Esophagus mucosa (tissue), 1 donor: ENCODE measurements at regions not wholly inside any gene's neighbourhood (a gene's known extent, or its start where the extent isn't known, plus 50 kb on each side); places are given as distances from the start of the nearest gene placed in this dataset.

Experiments used
- ATAC-seq: fragments of 200-7000 bp; cut with Tn5 transposase; one replicate; pipeline ENCODE4 v1.9.1; 2020
- donor health status: DM: yes; HTN: yes; CAD: no.

- no peak for ATAC-seq
These were observed 243.9 kb upstream of the SMARCA2 start for GRCh38 chr9:1771094-1771789.

- ATAC-seq: no peak
These were observed 239.9 kb upstream of the SMARCA2 start for GRCh38 chr9:1775230-1775629.

- ATAC-seq: no peak
These were observed 238.5 kb upstream of the SMARCA2 start for GRCh38 chr9:1776668-1777067.

GRCh38 chr9:1791191-1791590 is 224.0 kb upstream of the SMARCA2 start:
- ATAC-seq: no peak

DNA sequence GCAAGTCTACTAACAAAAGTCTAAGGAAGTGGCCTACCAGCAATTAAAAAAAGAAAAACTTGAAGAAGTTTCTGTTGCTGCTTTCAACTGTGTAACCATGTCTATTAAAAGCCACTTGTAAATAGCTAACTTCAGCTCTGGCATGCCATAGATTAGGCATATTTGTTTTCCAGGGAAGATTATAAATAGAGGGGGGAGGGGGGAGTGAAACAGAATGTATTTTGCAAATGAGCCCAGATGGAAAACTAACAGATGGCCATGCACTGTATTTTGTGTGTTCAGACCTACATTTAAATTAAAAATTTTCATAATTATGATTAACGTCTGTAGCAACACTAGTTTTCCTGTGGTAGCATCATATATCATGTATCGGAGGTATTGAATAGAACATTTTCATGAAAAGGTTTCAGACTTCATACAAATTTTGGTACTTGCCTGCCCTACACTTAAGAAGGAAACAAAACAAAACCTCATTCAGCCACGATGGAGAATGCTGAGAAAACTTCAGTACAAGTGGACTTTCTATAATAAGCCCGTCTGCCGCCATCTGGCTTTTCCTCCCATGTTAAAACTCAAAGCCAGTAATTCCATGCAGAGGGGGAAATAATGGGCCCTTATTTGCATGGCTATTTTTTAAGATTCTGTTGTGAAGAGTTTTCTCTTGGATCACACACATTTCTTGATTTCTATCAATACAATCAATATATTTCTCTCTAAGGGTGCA is 220.4 kb upstream of the SMARCA2 start:
- no peak for ATAC-seq

DNA sequence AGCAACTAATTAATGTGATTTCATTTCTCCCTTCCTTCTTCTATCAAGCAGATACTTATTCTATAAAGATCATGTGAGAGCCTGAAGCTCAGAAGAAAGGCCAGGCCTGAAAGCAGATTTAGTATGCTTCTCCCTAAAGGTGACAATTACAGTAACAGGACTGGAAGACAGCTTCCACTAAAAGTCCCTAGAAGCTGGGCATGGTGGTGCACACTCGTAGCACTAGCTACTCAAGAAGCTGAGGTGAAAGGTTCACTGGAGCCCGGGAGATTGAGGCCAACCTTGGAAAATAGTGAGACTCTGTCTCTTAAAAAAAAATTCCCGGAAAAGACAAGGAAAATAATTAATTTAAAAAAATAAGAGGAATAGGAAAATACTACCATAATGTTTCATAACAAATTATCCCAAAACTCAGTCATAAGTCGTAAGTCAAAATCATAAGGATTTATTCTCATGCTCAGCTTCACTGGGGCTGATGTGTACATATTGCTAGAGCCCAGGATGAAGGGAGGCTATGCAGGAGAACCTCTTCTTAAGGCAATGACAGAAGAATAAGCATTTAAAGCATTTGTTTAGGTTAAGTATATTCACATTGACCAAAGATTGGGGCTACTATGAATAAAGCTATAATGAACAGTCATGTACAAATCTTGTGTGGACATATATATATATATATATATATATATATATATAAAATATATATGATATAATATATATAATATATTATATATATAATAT is 210.8 kb upstream of the SMARCA2 start:
- no peak for ATAC-seq

DNA sequence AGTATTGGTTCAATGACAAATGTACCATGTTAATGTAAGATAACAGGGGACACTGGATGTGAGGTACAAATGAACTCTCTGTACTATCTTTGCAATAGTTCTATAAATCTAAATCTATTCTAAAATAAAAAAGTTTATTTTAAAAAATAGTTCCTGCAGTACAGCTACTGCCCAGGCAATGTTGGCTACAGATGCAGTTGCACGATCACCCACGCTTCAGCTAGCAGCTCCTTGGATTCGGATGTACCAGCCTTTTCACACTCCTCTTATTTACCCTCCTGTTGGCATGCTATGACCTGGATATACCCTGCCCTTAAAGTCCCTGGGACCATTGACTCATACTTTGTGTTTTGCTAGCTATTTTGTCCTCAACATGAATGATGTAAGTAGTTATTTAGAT is 185.4 kb upstream of the SMARCA2 start:
- ATAC-seq: no peak

DNA sequence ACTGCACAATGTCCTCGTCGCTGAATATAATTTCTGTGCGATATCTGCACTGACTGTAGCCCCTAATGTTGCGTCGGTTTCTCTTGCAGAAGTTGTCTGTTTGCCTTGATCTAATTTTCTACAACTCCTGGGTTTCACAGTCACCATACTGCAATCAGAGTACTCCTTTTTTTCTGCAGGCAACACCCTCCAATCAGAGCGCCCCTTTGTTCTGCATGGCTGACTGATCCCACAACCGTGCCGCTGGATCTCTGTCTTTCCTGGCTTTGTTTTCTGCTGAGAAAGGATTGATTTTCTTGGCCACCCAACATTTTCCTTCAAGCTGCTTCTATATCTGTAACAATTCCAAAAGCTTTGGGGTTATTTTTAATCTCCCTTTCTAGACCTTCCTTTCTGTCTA is 182.2 kb upstream of the SMARCA2 start:
- no peak for ATAC-seq

- ATAC-seq: no peak
These were observed 177.6 kb upstream of the SMARCA2 start for GRCh38 chr9:1837453-1838084.

- ATAC-seq: no peak
These were observed 175.2 kb upstream of the SMARCA2 start for GRCh38 chr9:1839909-1840308.

DNA sequence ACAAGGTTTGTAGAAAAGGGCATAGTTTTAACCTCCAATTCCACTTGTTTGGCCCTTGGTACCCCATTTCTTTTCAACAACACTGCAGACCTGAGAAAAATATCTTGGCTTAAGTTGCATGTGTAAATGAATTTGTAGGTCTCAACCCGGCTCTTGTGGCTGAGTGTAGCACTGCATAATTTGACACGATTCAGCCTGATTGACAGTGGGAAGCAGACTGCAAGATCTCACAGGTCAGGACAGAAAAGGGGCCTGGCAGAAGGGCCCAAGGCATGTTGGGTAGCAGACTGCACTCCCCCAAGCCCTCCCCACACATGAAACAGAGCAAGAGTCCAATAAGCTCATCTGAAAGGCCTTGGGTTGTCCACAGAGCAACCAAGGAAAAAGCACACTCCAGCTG is 169.7 kb upstream of the SMARCA2 start:
- ATAC-seq: no peak

DNA sequence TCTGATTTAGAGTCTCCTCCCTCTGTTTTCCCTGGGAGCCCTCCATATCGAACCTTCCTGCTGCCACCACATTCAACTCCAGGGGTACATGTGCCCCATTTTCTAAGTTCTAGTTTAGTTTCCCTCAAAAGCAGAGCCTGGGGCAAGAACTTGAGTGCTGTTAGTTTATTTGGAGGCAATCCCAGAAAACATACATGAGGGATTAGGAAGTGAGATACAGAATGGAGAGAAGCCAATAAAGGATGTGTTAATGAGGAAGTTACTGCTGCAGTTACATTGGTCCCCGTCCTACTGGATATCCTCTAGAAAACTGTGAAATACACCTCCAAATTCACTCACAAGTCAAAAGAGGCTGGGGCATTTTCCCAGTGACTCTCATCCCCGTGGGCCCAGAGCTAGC is 159.4 kb upstream of the SMARCA2 start:
- no peak for ATAC-seq

- ATAC-seq: no peak
These were observed 157.3 kb upstream of the SMARCA2 start for GRCh38 chr9:1857808-1858207.

GRCh38 chr9:1869843-1870242 is 145.3 kb upstream of the SMARCA2 start:
- ATAC-seq: peak; percentile 36

DNA sequence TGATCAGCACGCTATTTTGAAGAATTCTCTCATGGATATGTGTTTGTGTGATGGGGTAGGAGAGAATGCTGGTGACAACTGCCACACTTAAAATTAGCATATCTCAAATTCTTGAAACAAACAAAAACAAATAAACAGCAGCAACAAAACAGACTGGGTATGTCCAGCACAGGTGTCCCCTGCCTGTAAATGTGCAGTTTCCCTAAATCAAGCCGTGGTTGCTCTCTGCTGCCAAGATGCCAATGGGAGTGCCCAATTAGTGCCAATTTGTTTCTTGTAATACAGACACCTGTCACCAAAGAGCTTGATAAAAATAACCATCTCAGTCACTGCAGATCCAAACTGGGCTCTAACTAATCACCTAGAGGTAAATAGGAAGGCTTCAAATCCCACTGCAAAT is 144.2 kb upstream of the SMARCA2 start:
- no peak for ATAC-seq

DNA sequence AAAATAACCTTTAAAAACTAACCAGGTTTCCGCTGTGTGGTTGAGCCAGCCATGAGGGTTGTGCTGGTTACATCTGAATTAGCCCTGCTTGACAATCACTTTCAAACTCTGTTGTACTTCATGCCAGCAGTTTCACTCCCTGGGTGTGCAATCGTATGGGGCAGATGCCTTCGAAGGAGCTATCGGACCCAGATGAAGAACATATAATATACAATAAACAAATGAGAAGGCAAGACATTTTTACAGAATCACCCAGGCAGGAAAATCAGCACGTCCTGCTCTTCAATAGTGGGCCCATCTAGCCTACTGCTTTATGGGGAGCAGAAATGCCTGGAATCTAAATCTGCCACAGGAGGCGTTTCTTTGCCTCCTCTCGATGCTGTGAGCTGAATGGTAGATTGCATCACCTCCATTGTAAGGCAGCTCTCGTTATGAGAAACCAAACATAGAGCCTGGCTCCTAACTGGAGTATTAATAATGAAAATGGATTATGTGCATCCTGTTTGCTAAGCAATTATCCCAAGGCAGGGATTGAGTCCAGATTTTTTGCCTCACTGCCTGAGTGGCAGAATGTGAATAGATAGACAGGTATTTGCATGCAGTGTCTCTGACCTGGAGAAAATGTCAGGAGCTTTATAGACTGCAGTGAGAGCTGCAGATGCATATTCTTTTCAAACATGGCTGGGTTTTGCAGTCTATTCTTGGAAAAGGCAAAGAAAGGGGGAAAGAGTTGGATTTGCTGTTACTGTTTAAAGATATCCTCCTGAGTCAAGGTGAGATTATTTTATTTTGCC is 143.3 kb upstream of the SMARCA2 start:
- peak; percentile 29 for ATAC-seq

DNA sequence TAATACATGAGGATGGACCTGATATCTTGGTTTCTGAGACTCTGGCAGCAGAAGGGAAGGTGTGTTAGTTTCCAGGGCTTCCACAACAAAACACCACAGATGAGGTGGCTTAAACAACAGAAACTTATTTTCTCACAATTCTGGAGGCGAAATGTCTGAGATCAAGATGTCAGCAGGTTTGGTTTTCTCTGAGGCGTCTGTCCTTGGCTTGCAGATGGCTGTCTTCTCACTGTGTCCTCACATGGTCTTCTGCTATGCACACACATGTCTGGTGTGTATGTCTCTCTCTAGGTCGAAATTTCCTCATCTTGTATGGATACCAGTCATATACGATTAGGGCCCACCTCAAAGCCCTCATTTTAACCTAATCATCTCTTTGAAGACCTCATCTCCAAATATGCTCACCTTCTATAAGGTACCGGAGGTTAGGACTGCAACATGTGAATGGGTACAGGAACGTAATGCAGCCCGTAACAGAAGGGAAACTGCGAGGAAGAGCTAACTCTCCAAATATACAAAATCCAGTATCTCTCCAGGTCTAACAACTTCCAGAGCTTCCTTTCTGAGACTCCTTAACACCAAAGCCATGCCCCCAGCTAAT is 139.8 kb upstream of the SMARCA2 start:
- ATAC-seq: no peak

DNA sequence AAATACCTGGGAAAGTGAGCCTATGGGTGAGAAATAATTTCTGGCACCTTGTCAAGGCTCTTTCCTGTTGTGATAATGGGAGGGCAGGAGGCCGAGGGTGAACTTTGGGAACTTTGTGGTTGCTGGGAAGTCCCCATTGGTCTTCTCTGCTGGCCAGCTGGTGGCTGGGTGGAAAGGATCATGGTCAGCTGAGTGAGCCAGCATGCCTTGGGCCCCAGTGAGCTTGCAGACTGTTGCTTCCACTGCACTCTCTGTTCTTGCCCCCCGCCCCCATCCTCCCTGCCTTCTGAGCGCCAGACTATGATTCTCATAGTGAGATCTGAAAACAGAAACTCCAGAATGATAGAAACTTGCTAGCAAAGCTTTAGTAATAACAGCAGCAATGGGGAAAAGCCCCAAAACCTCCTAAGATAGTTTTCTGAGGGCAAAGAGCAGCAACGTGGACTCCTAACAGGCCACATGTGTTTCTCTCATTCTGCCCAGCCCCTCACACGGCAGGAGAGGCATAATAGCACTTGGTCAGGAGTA is 139.2 kb upstream of the SMARCA2 start:
- ATAC-seq: no peak

- no peak for ATAC-seq
These were observed 138.2 kb upstream of the SMARCA2 start for GRCh38 chr9:1876891-1877496.

- no peak for ATAC-seq
These were observed 137.2 kb upstream of the SMARCA2 start for GRCh38 chr9:1877951-1878350.

DNA sequence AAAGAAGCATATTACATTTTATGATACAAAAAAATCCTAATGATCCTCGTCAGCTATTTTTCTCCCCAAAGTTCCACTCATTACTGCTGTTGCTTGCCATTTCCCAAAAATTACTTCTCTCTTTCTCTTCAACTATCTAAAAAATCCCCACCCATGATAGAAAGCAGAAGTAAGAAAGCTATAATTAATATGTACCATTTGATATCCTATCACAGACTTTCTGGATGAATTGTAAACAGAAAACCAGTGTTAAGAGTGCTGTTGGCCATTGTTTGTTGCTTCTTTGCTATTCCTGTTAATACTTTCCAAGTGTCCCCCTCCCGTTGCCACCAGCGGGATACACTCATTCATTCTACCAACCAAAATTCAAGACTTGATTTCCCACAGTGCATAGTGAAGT is 136.3 kb upstream of the SMARCA2 start:
- ATAC-seq: no peak
